AG04450 (cell line): ENCODE measurements at regions not wholly inside any gene's neighbourhood (a gene's known extent, or its start where the extent isn't known, plus 50 kb on each side); places are given as distances from the start of the nearest gene placed in this dataset.

ENCODE experiments used
- CTCF ChIA-PET: fragments of 300-600, 350-600 bp; formaldehyde crosslinking; extraction: SDS; loops from one replicate; lab custom pipeline; 2022; ENCODE audit warnings: antibody characterized with exemption, inconsistent platforms; lab: Charles Lee
- POLR2A ChIA-PET: fragments of 350-600 bp; formaldehyde crosslinking; extraction: SDS; loops from one replicate; lab custom pipeline; 2021; ENCODE audit warnings: antibody characterized with exemption, inconsistent platforms; lab: Yijun Ruan, JAX
- DNase-seq: peaks from one replicate; pipeline ENCODE4 v3.0.0-alpha.2; 2011; ENCODE audit warnings: low read depth, low spot score
- H3K27ac ChIP-seq: one replicate; pipeline ENCODE4 v1.5.1; 2012; ENCODE audit warnings: low read depth, low read length, control low read depth
- H3K27me3 ChIP-seq: one replicate; pipeline ENCODE4 v1.6.0; 2012; ENCODE audit warnings: low read length; ENCODE audit not compliant: control insufficient read depth, insufficient read depth
- H3K4me3 ChIP-seq: 2 replicates; pipeline ENCODE4 v1.5.1; 2011; ENCODE audit warnings: mild to moderate bottlenecking, low read depth, low read length, control low read depth
- H3K9me3 ChIP-seq: 2 replicates; pipeline ENCODE4 v1.5.1; 2012; ENCODE audit warnings: low read length; ENCODE audit not compliant: control insufficient read depth, insufficient read depth
- CTCF ChIP-seq: IDR thresholded peaks from 2 replicates; pipeline ENCODE4 v1.5.1; 2011; ENCODE audit warnings: low read depth, low read length, control low read depth, inconsistent platforms

DNA sequence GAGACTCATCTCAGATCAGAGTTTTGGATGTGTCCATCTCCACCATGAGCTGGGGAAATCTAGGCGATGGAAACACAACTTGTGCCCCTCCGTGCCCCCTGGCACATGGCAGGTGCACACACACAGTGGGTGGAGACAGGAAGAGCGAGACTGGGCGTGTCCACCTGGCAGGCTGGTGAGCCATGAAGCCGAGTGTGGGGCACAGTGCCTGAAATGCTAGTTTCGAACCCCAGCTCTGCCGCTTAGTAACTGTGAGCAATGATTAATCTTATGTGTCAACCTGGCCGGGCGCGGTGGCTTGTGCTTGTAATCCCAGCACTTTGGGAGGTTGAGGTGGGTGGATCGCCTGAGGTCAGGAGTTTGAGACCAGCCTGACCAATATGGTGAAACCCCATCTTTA, 80.8 kb upstream of the RNU6ATAC start:
- no peak overlapping the region for H3K4me3 ChIP-seq
- no peak for DNase-seq
- POLR2A ChIA-PET: no interaction called here
- no peak for TF ChIP-seq CTCF
- peaks cover 19% of the 10 kb centered on the region for H3K9me3 ChIP-seq
- H3K27me3 ChIP-seq: peaks cover 38% of the 10 kb centered on the region
- H3K27ac ChIP-seq: no peak overlapping the region
- CTCF ChIA-PET: interaction anchor here (1.0 kb wide), 1 partner anchor 24 kb away, joined by 3 read pairs; no protein-coding TSS in a partner anchor

GRCh38 chr9:134247918-134248631, 78.2 kb upstream of the RXRA start:
- no peak for TF ChIP-seq CTCF
- no peak for DNase-seq
- ChIA-PET CTCF (no interaction called here), POLR2A (no interaction called here)
- Histone ChIP-seq H3K27me3 (peaks cover 17% of the 10 kb centered on the region), H3K4me3 (no peak overlapping the region), H3K27ac (no peak overlapping the region), H3K9me3 (peaks cover 22% of the 10 kb centered on the region)

GRCh38 chr9:134251296-134252069, 74.8 kb upstream of the RXRA start:
- Histone ChIP-seq H3K27me3 (peaks cover 7% of the 10 kb centered on the region), H3K9me3 (peaks cover 22% of the 10 kb centered on the region), H3K4me3 (no peak overlapping the region), H3K27ac (no peak overlapping the region)
- DNase-seq: no peak
- ChIA-PET CTCF (no interaction called here), POLR2A (no interaction called here)
- no peak for TF ChIP-seq CTCF

- peaks cover 20% of the 10 kb centered on the region for H3K9me3 ChIP-seq
- no peak overlapping the region for H3K27ac ChIP-seq
- CTCF ChIA-PET: no interaction called here
- DNase-seq: no peak
- H3K4me3 ChIP-seq: no peak overlapping the region
- no peak for TF ChIP-seq CTCF
- POLR2A ChIA-PET: no interaction called here
- H3K27me3 ChIP-seq: peaks cover 7% of the 10 kb centered on the region
These were observed 74.0 kb upstream of the RXRA start for GRCh38 chr9:134252084-134252830.
